IMR-90 (cell line): ENCODE measurements at regions not wholly inside any gene's neighbourhood (a gene's known extent, or its start where the extent isn't known, plus 50 kb on each side); places are given as distances from the start of the nearest gene placed in this dataset.

ENCODE experiments used
- ATAC-seq: fragments of 200-7000 bp; cut with Tn5 transposase; 2 replicates; pipeline ENCODE4 v1.9.1; 2020; ENCODE audit warnings: low read depth, mild to moderate bottlenecking, moderate library complexity
- BruUV-seq: library from RNA; stranded (reverse); fragments of 400-500 nt; replicated peaks from 2 replicates; lab custom pipeline; 2021; lab: Mats Ljungman, UMichigan
- CTCF ChIA-PET: fragments of 300-600 bp; formaldehyde crosslinking; extraction: SDS; loops from one replicate; lab custom pipeline; 2021; ENCODE audit warnings: antibody characterized with exemption; lab: Yijun Ruan, JAX
- POLR2A ChIA-PET: fragments of 300-600 bp; sonication (Branson Sonifier 250); formaldehyde crosslinking; loops from one replicate; lab custom pipeline; 2022; ENCODE audit warnings: antibody characterized with exemption; ENCODE audit not compliant: unreplicated experiment; lab: Charles Lee
- DNase-seq: peaks from one replicate; pipeline ENCODE4 v3.0.0; 2013
- H2AFZ ChIP-seq: replicated peaks from 2 replicates; pipeline ENCODE3; 2013; ENCODE audit warnings: low read length, mild to moderate bottlenecking; ENCODE audit not compliant: poor library complexity
- H2AK5ac ChIP-seq: 2 replicates; pipeline ENCODE4 v1.6.1; 2013; ENCODE audit warnings: low read depth, low read length, inconsistent platforms
- H2AK9ac ChIP-seq: replicated peaks from 2 replicates; pipeline ENCODE3; 2013; ENCODE audit warnings: mild to moderate bottlenecking, low read depth, low read length, moderate library complexity; ENCODE audit not compliant: poor library complexity
- H2BK120ac ChIP-seq: 2 replicates; pipeline ENCODE4 v1.6.1; 2013; ENCODE audit warnings: low read depth, low read length, inconsistent platforms
- H2BK15ac ChIP-seq: 3 replicates; pipeline ENCODE4 v1.6.1; 2013; ENCODE audit warnings: low read depth, low read length, inconsistent platforms
- H2BK20ac ChIP-seq: 2 replicates; pipeline ENCODE4 v1.6.1; 2013; ENCODE audit warnings: low read depth, mild to moderate bottlenecking, inconsistent platforms, low read length, moderate library complexity
- H2BK5ac ChIP-seq: 2 replicates; pipeline ENCODE4 v1.6.1; 2013; ENCODE audit warnings: mild to moderate bottlenecking, low read depth, low read length, inconsistent platforms; ENCODE audit not compliant: poor library complexity, severe bottlenecking
- H3K14ac ChIP-seq: replicated peaks from 2 replicates; pipeline ENCODE4 v1.6.1; 2013; ENCODE audit warnings: low read depth, low read length, inconsistent platforms
- H3K18ac ChIP-seq: 2 replicates; pipeline ENCODE4 v1.6.1; 2013; ENCODE audit warnings: low read depth, low read length, control low read depth
- H3K23ac ChIP-seq: 2 replicates; pipeline ENCODE4 v1.6.1; 2013; ENCODE audit warnings: low read depth, low read length, inconsistent platforms
- H3K27ac ChIP-seq: 2 replicates; pipeline ENCODE4 v1.5.1; 2013; ENCODE audit warnings: mild to moderate bottlenecking, control low read depth, low read length; ENCODE audit not compliant: insufficient read depth
- H3K27me3 ChIP-seq: 2 replicates; pipeline ENCODE4 v1.6.1; 2013; ENCODE audit warnings: low read length; ENCODE audit not compliant: control insufficient read depth, insufficient read depth
- H3K36me3 ChIP-seq: 2 replicates; pipeline ENCODE4 v1.6.1; 2013; ENCODE audit warnings: low read length, mixed read lengths; ENCODE audit not compliant: control insufficient read depth, insufficient read depth
- H3K4ac ChIP-seq: 2 replicates; pipeline ENCODE4 v1.6.1; 2013; ENCODE audit warnings: low read depth, low read length, inconsistent platforms
- H3K4me1 ChIP-seq: 2 replicates; pipeline ENCODE4 v1.6.1; 2013; ENCODE audit warnings: low read length, mixed read lengths; ENCODE audit not compliant: control insufficient read depth, insufficient read depth
- H3K4me2 ChIP-seq: 2 replicates; pipeline ENCODE4 v1.6.1; 2013; ENCODE audit warnings: low read depth, mild to moderate bottlenecking, control low read depth, low read length, moderate library complexity
- H3K4me3 ChIP-seq: 2 replicates; pipeline ENCODE4 v1.5.1; 2013; ENCODE audit warnings: low read depth, mild to moderate bottlenecking, control low read depth, low read length, moderate library complexity; ENCODE audit not compliant: insufficient read depth
- H3K56ac ChIP-seq: 2 replicates; pipeline ENCODE4 v1.6.1; 2013; ENCODE audit warnings: low read length, inconsistent platforms; ENCODE audit not compliant: insufficient read depth; ENCODE audit errors: extremely low read depth
- H3K79me1 ChIP-seq, 2 experiments: 2 replicates each; pipeline ENCODE4 v1.6.1; 2013; ENCODE audit warnings: low read length in 2 of 2, inconsistent platforms in 1 of 2, low read depth in 1 of 2
- H3K9ac ChIP-seq: 2 replicates; pipeline ENCODE4 v1.6.1; 2013; ENCODE audit warnings: low read depth, low read length, control low read depth
- H3K9me1 ChIP-seq: 2 replicates; pipeline ENCODE4 v1.6.1; 2013; ENCODE audit warnings: low read length, inconsistent platforms; ENCODE audit not compliant: insufficient read depth
- H3K9me3 ChIP-seq: 2 replicates; pipeline ENCODE4 v1.6.1; 2013; ENCODE audit warnings: low read length; ENCODE audit not compliant: control insufficient read depth, insufficient read depth
- H4K20me1 ChIP-seq: 2 replicates; pipeline ENCODE4 v1.6.1; 2013; ENCODE audit warnings: low read length, inconsistent platforms; ENCODE audit not compliant: insufficient read depth
- H4K5ac ChIP-seq: 2 replicates; pipeline ENCODE4 v1.6.1; 2013; ENCODE audit warnings: mild to moderate bottlenecking, low read depth, low read length, control low read depth
- H4K8ac ChIP-seq, 2 experiments: 2 replicates each; pipeline ENCODE4 v1.6.1; 2013; ENCODE audit warnings: low read depth in 2 of 2, low read length in 2 of 2, control low read depth in 1 of 2, inconsistent platforms in 1 of 2
- H4K91ac ChIP-seq: 2 replicates; pipeline ENCODE4 v1.6.1; 2013; ENCODE audit warnings: low read depth, low read length, inconsistent platforms; ENCODE audit not compliant: insufficient read depth
- BHLHE40 ChIP-seq: fragments of 150-350 bp; IDR thresholded peaks from 2 replicates; pipeline ENCODE4 v1.6.1; 2016; ENCODE audit warnings: mild to moderate bottlenecking, low read depth, low read length
- CEBPB ChIP-seq: IDR thresholded peaks from 2 replicates; pipeline ENCODE4 v1.6.1; 2012; ENCODE audit warnings: low read depth, low read length, improper control_type of control experiment
- CHD1 ChIP-seq: IDR thresholded peaks from 2 replicates; pipeline ENCODE4 v1.6.1; 2012; ENCODE audit warnings: low read depth, low read length, improper control_type of control experiment
- FOS ChIP-seq: fragments of 150-350 bp; IDR thresholded peaks from 2 replicates; pipeline ENCODE4 v1.6.1; 2016; ENCODE audit warnings: low read depth, low read length
- MAFK ChIP-seq: IDR thresholded peaks from 2 replicates; pipeline ENCODE4 v1.6.1; 2012; ENCODE audit warnings: low read depth, low read length, improper control_type of control experiment
- MAZ ChIP-seq: IDR thresholded peaks from 2 replicates; pipeline ENCODE4 v1.6.1; 2012; ENCODE audit warnings: low read depth, mild to moderate bottlenecking, low read length, improper control_type of control experiment, moderate library complexity, borderline replicate concordance
- MXI1 ChIP-seq: IDR thresholded peaks from 2 replicates; pipeline ENCODE4 v1.6.1; 2012; ENCODE audit warnings: low read depth, mild to moderate bottlenecking, low read length, moderate library complexity, borderline replicate concordance
- NFE2L2 ChIP-seq: fragments of 150-350 bp; IDR thresholded peaks from 2 replicates; pipeline ENCODE4 v1.6.1; 2016; ENCODE audit warnings: low read depth, mild to moderate bottlenecking, low read length
- POLR2A ChIP-seq: IDR thresholded peaks from 2 replicates; pipeline ENCODE4 v1.6.1; 2012; ENCODE audit warnings: mild to moderate bottlenecking, low read depth, low read length
- RAD21 ChIP-seq: IDR thresholded peaks from 2 replicates; pipeline ENCODE4 v1.6.1; 2012; ENCODE audit warnings: low read length, improper control_type of control experiment
- RCOR1 ChIP-seq: IDR thresholded peaks from 2 replicates; pipeline ENCODE4 v1.6.1; 2012; ENCODE audit warnings: mild to moderate bottlenecking, low read length, improper control_type of control experiment; ENCODE audit not compliant: insufficient replicate concordance
- RFX5 ChIP-seq: IDR thresholded peaks from 2 replicates; pipeline ENCODE4 v1.8.0; 2012; ENCODE audit warnings: low read depth, mild to moderate bottlenecking, low read length, moderate library complexity
- SMC3 ChIP-seq: fragments of 150-350 bp; IDR thresholded peaks from 2 replicates; pipeline ENCODE4 v1.6.1; 2016; ENCODE audit warnings: low read depth, mild to moderate bottlenecking, antibody characterized with exemption, low read length, moderate library complexity
- WGBS, 2 experiments: methylation state at CpG; one replicate each; pipeline versions ENCODE4 v1.1.5 to v1.1.7; 2013; ENCODE audit warnings: missing lambda C conversion rate in 2 of 2; ENCODE audit not compliant: insufficient read length in 1 of 2; ENCODE audit errors: extremely low coverage in 2 of 2; 5-methylcytosine and 5-hydroxymethylcytosine counted together
- dilution Hi-C: fragments of 300-500 bp; cut with HindIII; formaldehyde crosslinking; loops from one replicate; pipeline ENCODE4 v1.14.3; 2018; ENCODE audit warnings: low sequenced_read_pairs; ENCODE audit not compliant: unreplicated experiment
- in situ Hi-C: fragments of 300-500 bp; cut with MboI; formaldehyde crosslinking; loops from 3 replicates; pipeline ENCODE4 v1.14.3; 2019; ENCODE audit warnings: low sequenced_read_pairs, inconsistent platforms, mixed read lengths
- intact Hi-C: fragments of 100-400 bp; cut with micrococcal nuclease; formaldehyde crosslinking; loops from 2 replicates; pipeline ENCODE4 v1.10.0; 2022
- TF ChIP-seq, protein P1 (sequence below): conservative IDR thresholded peaks from 2 replicates; pipeline ENCODE4 v1.5.1; 2012; ENCODE audit warnings: mild to moderate bottlenecking, low read depth, low read length, improper control_type of control experiment
- TF ChIP-seq, protein P2 (sequence below): fragments of 150-350 bp; IDR thresholded peaks from 2 replicates; pipeline ENCODE4 v1.6.1; 2017; ENCODE audit warnings: mild to moderate bottlenecking, antibody characterized with exemption, low read length, low read depth
- TF ChIP-seq, protein P3 (sequence below): fragments of 150-350 bp; IDR thresholded peaks from 2 replicates; pipeline ENCODE4 v1.6.1; 2016; ENCODE audit warnings: low read depth, mild to moderate bottlenecking, low read length, moderate library complexity, borderline replicate concordance

GRCh38 chr5:12323637-12324229 lies 419.5 kb upstream of the CTNND2 start:
- no peaks in the 10 kb centered on the region for H4K20me1 ChIP-seq
- no peak overlapping the region for H2BK120ac ChIP-seq
- no peak overlapping the region for H2AK9ac ChIP-seq
- H2AFZ ChIP-seq, result no peak overlapping the region
- no TSS peak for BruUV-seq
- TF ChIP-seq RAD21, result no peak
- no peak for TF ChIP-seq NFE2L2
- TF ChIP-seq MXI1, result no peak
- TF ChIP-seq POLR2A, result no peak
- no peak for TF ChIP-seq RCOR1
- no peak for TF ChIP-seq CEBPB
- TF ChIP-seq SMC3, result no peak
- no peak for TF ChIP-seq MAFK
- TF ChIP-seq CHD1, result no peak
- no peak for TF ChIP-seq BHLHE40
- TF ChIP-seq RFX5, result no peak
- no peak for TF ChIP-seq FOS
- TF ChIP-seq MAZ, result no peak
- TF ChIP-seq, protein P1, sequence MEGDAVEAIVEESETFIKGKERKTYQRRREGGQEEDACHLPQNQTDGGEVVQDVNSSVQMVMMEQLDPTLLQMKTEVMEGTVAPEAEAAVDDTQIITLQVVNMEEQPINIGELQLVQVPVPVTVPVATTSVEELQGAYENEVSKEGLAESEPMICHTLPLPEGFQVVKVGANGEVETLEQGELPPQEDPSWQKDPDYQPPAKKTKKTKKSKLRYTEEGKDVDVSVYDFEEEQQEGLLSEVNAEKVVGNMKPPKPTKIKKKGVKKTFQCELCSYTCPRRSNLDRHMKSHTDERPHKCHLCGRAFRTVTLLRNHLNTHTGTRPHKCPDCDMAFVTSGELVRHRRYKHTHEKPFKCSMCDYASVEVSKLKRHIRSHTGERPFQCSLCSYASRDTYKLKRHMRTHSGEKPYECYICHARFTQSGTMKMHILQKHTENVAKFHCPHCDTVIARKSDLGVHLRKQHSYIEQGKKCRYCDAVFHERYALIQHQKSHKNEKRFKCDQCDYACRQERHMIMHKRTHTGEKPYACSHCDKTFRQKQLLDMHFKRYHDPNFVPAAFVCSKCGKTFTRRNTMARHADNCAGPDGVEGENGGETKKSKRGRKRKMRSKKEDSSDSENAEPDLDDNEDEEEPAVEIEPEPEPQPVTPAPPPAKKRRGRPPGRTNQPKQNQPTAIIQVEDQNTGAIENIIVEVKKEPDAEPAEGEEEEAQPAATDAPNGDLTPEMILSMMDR, result no peak
- TF ChIP-seq, protein P2, sequence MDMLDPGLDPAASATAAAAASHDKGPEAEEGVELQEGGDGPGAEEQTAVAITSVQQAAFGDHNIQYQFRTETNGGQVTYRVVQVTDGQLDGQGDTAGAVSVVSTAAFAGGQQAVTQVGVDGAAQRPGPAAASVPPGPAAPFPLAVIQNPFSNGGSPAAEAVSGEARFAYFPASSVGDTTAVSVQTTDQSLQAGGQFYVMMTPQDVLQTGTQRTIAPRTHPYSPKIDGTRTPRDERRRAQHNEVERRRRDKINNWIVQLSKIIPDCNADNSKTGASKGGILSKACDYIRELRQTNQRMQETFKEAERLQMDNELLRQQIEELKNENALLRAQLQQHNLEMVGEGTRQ, result no peak
- TF ChIP-seq, protein P3, sequence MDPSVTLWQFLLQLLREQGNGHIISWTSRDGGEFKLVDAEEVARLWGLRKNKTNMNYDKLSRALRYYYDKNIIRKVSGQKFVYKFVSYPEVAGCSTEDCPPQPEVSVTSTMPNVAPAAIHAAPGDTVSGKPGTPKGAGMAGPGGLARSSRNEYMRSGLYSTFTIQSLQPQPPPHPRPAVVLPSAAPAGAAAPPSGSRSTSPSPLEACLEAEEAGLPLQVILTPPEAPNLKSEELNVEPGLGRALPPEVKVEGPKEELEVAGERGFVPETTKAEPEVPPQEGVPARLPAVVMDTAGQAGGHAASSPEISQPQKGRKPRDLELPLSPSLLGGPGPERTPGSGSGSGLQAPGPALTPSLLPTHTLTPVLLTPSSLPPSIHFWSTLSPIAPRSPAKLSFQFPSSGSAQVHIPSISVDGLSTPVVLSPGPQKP, result no peak
- no peak overlapping the region for H2BK20ac ChIP-seq
- H4K8ac ChIP-seq, result no peak overlapping the region
- 47% methylated on average over 3 of the region's 7 CpGs; no CpG with 5 or more reads in 1 of the 2 experiments for WGBS, 2 experiments
- in situ Hi-C loops (no loop called here), intact Hi-C loops (no loop called here), dilution Hi-C loops (no loop called here)
- POLR2A ChIA-PET, result no interaction called here
- DNase-seq (no peak), ATAC-seq (no peak)
- H3K79me1 ChIP-seq, result no peaks in the 10 kb centered on the region
- H4K5ac ChIP-seq, result no peak overlapping the region
- H3K18ac ChIP-seq, result no peak overlapping the region
- H2BK5ac ChIP-seq, result no peak overlapping the region
- H4K91ac ChIP-seq, result no peak overlapping the region
- no peak overlapping the region for H3K14ac ChIP-seq
- H3K4ac ChIP-seq, result no peak overlapping the region
- H3K23ac ChIP-seq, result no peak overlapping the region
- CTCF ChIA-PET, result no interaction called here
- H2BK15ac ChIP-seq, result no peak overlapping the region
- H3K4me2 ChIP-seq, result no peak overlapping the region
- H3K4me3 ChIP-seq, result no peak overlapping the region
- H3K27ac ChIP-seq, result no peak overlapping the region
- H3K27me3 ChIP-seq, result no peaks in the 10 kb centered on the region
- no peak overlapping the region for H3K56ac ChIP-seq
- no peaks in the 10 kb centered on the region for H3K4me1 ChIP-seq
- no peaks in the 10 kb centered on the region for H3K9me1 ChIP-seq
- no peak overlapping the region for H3K9ac ChIP-seq
- H3K9me3 ChIP-seq, result peaks cover 12% of the 10 kb centered on the region
- no peak overlapping the region for H2AK5ac ChIP-seq
- H3K36me3 ChIP-seq, result no peaks in the 10 kb centered on the region
